GM13976 (cell line): ENCODE measurements at regions not wholly inside any gene's neighbourhood (a gene's known extent, or its start where the extent isn't known, plus 50 kb on each side); places are given as distances from the start of the nearest gene placed in this dataset.

Source experiments
- DNase-seq: peaks from one replicate; pipeline ENCODE4 v3.0.0; 2012; ENCODE audit warnings: low spot score
- CTCF ChIP-seq: IDR thresholded peaks from 2 replicates; pipeline ENCODE4 v1.5.1; 2012; ENCODE audit warnings: borderline replicate concordance, mild to moderate bottlenecking; ENCODE audit not compliant: insufficient read depth; ENCODE audit errors: extremely low read depth, missing control alignments, control extremely low read depth
- in situ Hi-C: fragments of 300-500 bp; cut with MboI; formaldehyde crosslinking; loops from one replicate; pipeline ENCODE4 v1.12.0; 2022; ENCODE audit warnings: low sequenced_read_pairs, mixed read lengths, inconsistent platforms; ENCODE audit not compliant: unreplicated experiment

DNA sequence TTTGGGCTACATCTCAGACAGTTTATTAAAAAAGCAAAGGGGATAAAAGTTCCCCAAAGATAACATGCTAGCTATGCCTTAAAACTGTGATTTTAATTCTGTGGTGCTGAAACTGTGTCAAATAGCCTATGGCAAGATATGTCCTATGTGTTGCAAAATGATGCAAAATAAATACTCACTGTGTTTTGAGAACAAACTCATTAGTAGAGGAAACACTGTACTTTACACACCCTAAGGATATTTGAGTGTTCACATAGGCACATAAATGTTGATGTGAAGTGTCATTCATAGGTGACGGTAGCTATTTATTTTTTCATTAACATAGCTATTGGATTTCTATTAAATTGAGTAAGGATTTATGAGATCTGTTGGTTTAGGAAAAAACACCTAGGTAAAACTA is 351.9 kb downstream of the FAT4 start:
- no peak for TF ChIP-seq CTCF
- in situ Hi-C loops, result no loop called here
- DNase-seq, result no peak

GRCh38 chr4:125676156-125676555 is 361.4 kb downstream of the FAT4 start:
- no peak for DNase-seq
- in situ Hi-C loops, result no loop called here
- no peak for TF ChIP-seq CTCF

- no peak for DNase-seq
- no peak for TF ChIP-seq CTCF
- in situ Hi-C loops, result no loop called here
Observed at GRCh38 chr4:125676583-125676982, 361.8 kb downstream of the FAT4 start.

DNA sequence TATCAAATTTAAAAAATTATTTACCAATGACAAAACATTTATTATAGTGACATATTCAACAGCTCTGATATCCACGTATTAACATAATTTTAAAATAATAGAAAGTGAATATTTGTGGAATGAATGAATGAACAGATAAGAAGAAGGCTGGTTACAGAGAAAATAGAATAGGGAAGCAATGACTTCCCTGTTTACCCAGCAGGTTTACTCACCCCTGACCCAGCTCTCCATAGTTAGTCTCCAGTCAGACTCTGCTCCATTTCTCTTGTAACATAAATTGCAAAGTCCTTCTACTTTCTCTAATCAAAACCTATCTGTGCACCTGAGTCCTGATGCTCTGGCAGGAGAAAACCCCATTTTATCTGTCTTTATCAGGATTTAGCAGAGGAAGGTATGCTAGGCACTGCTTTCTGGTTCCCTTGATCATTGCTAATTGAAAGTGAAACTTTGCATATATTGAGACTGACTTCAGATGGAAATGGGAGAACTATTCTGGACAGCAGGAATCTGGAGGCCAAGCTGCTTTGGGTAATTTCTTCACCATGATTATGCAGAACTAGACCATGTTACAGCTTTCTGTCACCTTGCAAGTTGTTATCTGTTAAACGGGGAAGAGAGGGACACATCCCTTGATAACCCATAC is 363.0 kb downstream of the FAT4 start:
- no peak for TF ChIP-seq CTCF

DNA sequence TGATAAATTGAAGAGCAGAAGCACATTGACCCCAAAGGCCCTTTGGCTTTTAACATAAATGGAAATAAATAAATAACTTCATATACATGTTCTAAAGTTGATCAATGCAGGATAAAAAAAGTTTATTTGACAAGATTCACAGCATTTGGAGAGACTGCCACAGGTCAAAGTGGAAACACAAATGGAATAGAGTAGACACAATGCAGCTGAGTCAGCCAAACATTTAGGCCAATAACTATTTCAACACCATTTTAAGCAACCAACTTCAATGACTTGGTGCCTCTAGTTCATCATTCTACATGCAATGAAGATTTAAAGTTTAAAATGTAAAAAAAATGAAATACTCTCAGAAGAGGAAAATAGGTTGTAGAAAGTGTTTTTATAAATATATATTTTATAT is 365.2 kb downstream of the FAT4 start:
- in situ Hi-C loops, result no loop called here
- no peak for TF ChIP-seq CTCF
- no peak for DNase-seq

More for the DNA sequence above, 363.0 kb downstream of the FAT4 start:
- in situ Hi-C loops, result no loop called here
- DNase-seq, result no peak

DNA sequence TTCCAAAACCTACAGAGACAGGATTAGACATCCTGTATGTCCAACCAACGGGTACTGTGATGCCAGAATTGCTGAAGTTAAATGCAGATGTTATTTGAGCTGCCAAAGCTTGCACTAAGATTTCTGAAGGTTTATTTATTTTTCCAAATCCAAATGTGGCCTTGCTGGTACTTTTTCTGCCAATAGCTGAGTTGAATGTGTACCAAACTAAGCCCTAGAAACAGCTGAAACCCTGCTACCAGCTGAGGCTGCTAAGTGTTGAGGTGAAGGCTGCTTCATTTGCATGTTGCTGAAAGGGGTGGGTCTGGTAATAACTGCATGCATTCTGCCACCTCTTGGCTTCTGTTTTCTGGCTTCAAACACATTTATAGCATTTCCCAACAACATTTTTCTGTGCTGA is 366.5 kb downstream of the FAT4 start:
- in situ Hi-C loops, result no loop called here
- DNase-seq, result no peak
- TF ChIP-seq CTCF, result no peak
